ENCODE measurements at regions not wholly inside any gene's neighbourhood (a gene's known extent, or its start where the extent isn't known, plus 50 kb on each side); places are given as distances from the start of the nearest gene placed in this dataset.

- TF ChIP-seq YY1 (IDR thresholded peaks at IDR 0.05): no peak
- TF ChIP-seq, protein P1, sequence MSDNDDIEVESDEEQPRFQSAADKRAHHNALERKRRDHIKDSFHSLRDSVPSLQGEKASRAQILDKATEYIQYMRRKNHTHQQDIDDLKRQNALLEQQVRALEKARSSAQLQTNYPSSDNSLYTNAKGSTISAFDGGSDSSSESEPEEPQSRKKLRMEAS (IDR thresholded peaks at IDR 0.05): no peak
- TF ChIP-seq, protein P2, sequence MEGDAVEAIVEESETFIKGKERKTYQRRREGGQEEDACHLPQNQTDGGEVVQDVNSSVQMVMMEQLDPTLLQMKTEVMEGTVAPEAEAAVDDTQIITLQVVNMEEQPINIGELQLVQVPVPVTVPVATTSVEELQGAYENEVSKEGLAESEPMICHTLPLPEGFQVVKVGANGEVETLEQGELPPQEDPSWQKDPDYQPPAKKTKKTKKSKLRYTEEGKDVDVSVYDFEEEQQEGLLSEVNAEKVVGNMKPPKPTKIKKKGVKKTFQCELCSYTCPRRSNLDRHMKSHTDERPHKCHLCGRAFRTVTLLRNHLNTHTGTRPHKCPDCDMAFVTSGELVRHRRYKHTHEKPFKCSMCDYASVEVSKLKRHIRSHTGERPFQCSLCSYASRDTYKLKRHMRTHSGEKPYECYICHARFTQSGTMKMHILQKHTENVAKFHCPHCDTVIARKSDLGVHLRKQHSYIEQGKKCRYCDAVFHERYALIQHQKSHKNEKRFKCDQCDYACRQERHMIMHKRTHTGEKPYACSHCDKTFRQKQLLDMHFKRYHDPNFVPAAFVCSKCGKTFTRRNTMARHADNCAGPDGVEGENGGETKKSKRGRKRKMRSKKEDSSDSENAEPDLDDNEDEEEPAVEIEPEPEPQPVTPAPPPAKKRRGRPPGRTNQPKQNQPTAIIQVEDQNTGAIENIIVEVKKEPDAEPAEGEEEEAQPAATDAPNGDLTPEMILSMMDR (IDR thresholded peaks at IDR 0.05; ENCODE audit: low read depth, low read length, missing input control): no peak
- TF ChIP-seq REST (IDR thresholded peaks at IDR 0.05): no peak
- TF ChIP-seq RAD21 (IDR thresholded peaks at IDR 0.05): no peak
- TF ChIP-seq, protein P3, sequence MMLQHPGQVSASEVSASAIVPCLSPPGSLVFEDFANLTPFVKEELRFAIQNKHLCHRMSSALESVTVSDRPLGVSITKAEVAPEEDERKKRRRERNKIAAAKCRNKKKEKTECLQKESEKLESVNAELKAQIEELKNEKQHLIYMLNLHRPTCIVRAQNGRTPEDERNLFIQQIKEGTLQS (IDR thresholded peaks at IDR 0.05): no peak
- TF ChIP-seq TAF1 (conservative IDR thresholded peaks at IDR 0.05): no peak
- TF ChIP-seq SP1 (IDR thresholded peaks at IDR 0.05): no peak
- no peak for TF ChIP-seq EGR1 (IDR thresholded peaks at IDR 0.05; ENCODE audit: low read depth in 2 of 2)
- TF ChIP-seq GABPA (IDR thresholded peaks at IDR 0.05 in 1 of 2, conservative IDR thresholded peaks at IDR 0.05 in 1 of 2): no peak
- no peak for TF ChIP-seq JUND (IDR thresholded peaks at IDR 0.05)
- no peak for TF ChIP-seq RXRA (IDR thresholded peaks at IDR 0.05)
- TF ChIP-seq HNF4G (IDR thresholded peaks at IDR 0.05): no peak
These were observed 766.7 kb upstream of the TBX3 start for GRCh38 chr12:115450710-115451109.

Measured in liver (tissue), 3 donors.